HEK293 (cell line): ENCODE measurements at regions not wholly inside any gene's neighbourhood (a gene's known extent, or its start where the extent isn't known, plus 50 kb on each side); places are given as distances from the start of the nearest gene placed in this dataset.

Experiments
- CTCF ChIA-PET: fragments of 350-600 bp; formaldehyde crosslinking; extraction: SDS; loops from one replicate; lab custom pipeline; 2021; ENCODE audit warnings: antibody characterized with exemption; lab: Yijun Ruan, JAX
- POLR2A ChIA-PET: fragments of 300-600 bp; formaldehyde crosslinking; extraction: SDS; loops from one replicate; lab custom pipeline; 2020; ENCODE audit warnings: antibody characterized with exemption, inconsistent platforms; lab: Yijun Ruan, JAX
- H3K27ac ChIP-seq: fragments of 200-500 bp; sonication (Bioruptor generic); 2 replicates; pipeline ENCODE4 v1.5.1; 2014; ENCODE audit warnings: low read depth, low read length, control low read depth, inconsistent platforms; ENCODE audit errors: extremely low read depth
- H3K36me3 ChIP-seq, 2 experiments: fragments of 200-500 bp in 1 of 2; sonication (Bioruptor generic) in 1 of 2; 1 replicate in 1 of 2; 2 replicates in 1 of 2; pipeline ENCODE4 v1.5.1; 2014 to 2017; ENCODE audit warnings: inconsistent platforms in 2 of 2, low read length in 2 of 2; ENCODE audit not compliant: control insufficient read depth in 2 of 2, insufficient read depth in 1 of 2
- H3K4me1 ChIP-seq: fragments of 200-500 bp; sonication (Bioruptor generic); 2 replicates; pipeline ENCODE4 v1.5.1; 2014; ENCODE audit warnings: mild to moderate bottlenecking, low read length, inconsistent platforms; ENCODE audit not compliant: control insufficient read depth, insufficient read depth
- H3K4me3 ChIP-seq: 2 replicates; pipeline ENCODE4 v1.5.1; 2011; ENCODE audit warnings: low read depth, mild to moderate bottlenecking, control low read depth, low read length, moderate library complexity
- H3K9me3 ChIP-seq: fragments of 200-500 bp; sonication (Bioruptor generic); 2 replicates; pipeline ENCODE4 v1.5.1; 2014; ENCODE audit warnings: low read depth, low read length, inconsistent platforms; ENCODE audit not compliant: control insufficient read depth, insufficient read depth
- GLI2 ChIP-seq: fragments of 450-650 bp; formaldehyde crosslinking; IDR thresholded peaks from 2 replicates; pipeline ENCODE4; 2017; ENCODE audit warnings: missing biosample characterization, missing genetic modification characterization, low read depth, borderline replicate concordance
- KLF16 ChIP-seq: fragments of 450-650 bp; formaldehyde crosslinking; IDR thresholded peaks from 2 replicates; pipeline ENCODE4 v1.5.1; 2017; ENCODE audit warnings: missing biosample characterization, missing genetic modification characterization
- KLF8 ChIP-seq: fragments of 450-650 bp; formaldehyde crosslinking; IDR thresholded peaks from 2 replicates; pipeline ENCODE4 v1.5.1; 2016; ENCODE audit warnings: missing biosample characterization, missing genetic modification characterization
- MYNN ChIP-seq: fragments of 450-650 bp; formaldehyde crosslinking; IDR thresholded peaks from 2 replicates; pipeline ENCODE4 v1.5.1; 2016; ENCODE audit warnings: missing biosample characterization, missing genetic modification characterization, borderline replicate concordance
- MZF1 ChIP-seq: fragments of 450-650 bp; formaldehyde crosslinking; IDR thresholded peaks from 2 replicates; pipeline ENCODE4 v1.5.1; 2017; ENCODE audit warnings: missing biosample characterization, missing genetic modification characterization, borderline replicate concordance
- REST ChIP-seq: fragments of 450-650 bp; formaldehyde crosslinking; IDR thresholded peaks from 2 replicates; pipeline ENCODE4 v1.5.1; 2016; ENCODE audit warnings: missing biosample characterization, missing genetic modification characterization
- SCRT1 ChIP-seq: fragments of 450-650 bp; formaldehyde crosslinking; IDR thresholded peaks from 2 replicates; pipeline ENCODE4 v1.5.1; 2016; ENCODE audit warnings: missing biosample characterization, missing genetic modification characterization, borderline replicate concordance
- ZBTB21 ChIP-seq: fragments of 450-650 bp; formaldehyde crosslinking; IDR thresholded peaks from 2 replicates; pipeline ENCODE4 v1.5.1; 2017; ENCODE audit warnings: missing biosample characterization, missing genetic modification characterization
- ZFP37 ChIP-seq: fragments of 450-650 bp; formaldehyde crosslinking; IDR thresholded peaks from 2 replicates; pipeline ENCODE4 v1.5.1; 2016; ENCODE audit warnings: missing biosample characterization, missing genetic modification characterization
- ZNF10 ChIP-seq: fragments of 450-650 bp; formaldehyde crosslinking; IDR thresholded peaks from 2 replicates; pipeline ENCODE4 v1.5.1; 2017; ENCODE audit warnings: missing biosample characterization, missing genetic modification characterization
- ZNF18 ChIP-seq: fragments of 450-650 bp; formaldehyde crosslinking; IDR thresholded peaks from 2 replicates; pipeline ENCODE4 v1.5.1; 2016; ENCODE audit warnings: missing biosample characterization, missing genetic modification characterization
- ZNF202 ChIP-seq: fragments of 450-650 bp; formaldehyde crosslinking; IDR thresholded peaks from 2 replicates; pipeline ENCODE4 v1.5.1; 2016; ENCODE audit warnings: missing biosample characterization, missing genetic modification characterization, borderline replicate concordance
- ZNF280C ChIP-seq: fragments of 450-650 bp; formaldehyde crosslinking; IDR thresholded peaks from 2 replicates; pipeline ENCODE4 v1.5.1; 2016; ENCODE audit warnings: missing biosample characterization, missing genetic modification characterization
- ZNF292 ChIP-seq: fragments of 450-650 bp; formaldehyde crosslinking; IDR thresholded peaks from 2 replicates; pipeline ENCODE4 v1.5.1; 2016; ENCODE audit warnings: low read depth, missing biosample characterization, missing genetic modification characterization, borderline replicate concordance
- ZNF366 ChIP-seq: fragments of 450-650 bp; formaldehyde crosslinking; conservative IDR thresholded peaks from 2 replicates; pipeline ENCODE4 v1.5.1; 2016; ENCODE audit warnings: missing biosample characterization, missing genetic modification characterization
- ZNF37A ChIP-seq: fragments of 450-650 bp; IDR thresholded peaks from 2 replicates; pipeline ENCODE4 v1.5.1; 2018; ENCODE audit warnings: missing biosample characterization, missing genetic modification characterization
- ZNF473 ChIP-seq: fragments of 450-650 bp; formaldehyde crosslinking; IDR thresholded peaks from 2 replicates; pipeline ENCODE4 v1.5.1; 2017; ENCODE audit warnings: missing biosample characterization, missing genetic modification characterization
- ZNF521 ChIP-seq: fragments of 450-650 bp; formaldehyde crosslinking; IDR thresholded peaks from 2 replicates; pipeline ENCODE4 v1.5.1; 2017; ENCODE audit warnings: missing biosample characterization, mild to moderate bottlenecking, missing genetic modification characterization
- ZNF544 ChIP-seq: fragments of 450-650 bp; formaldehyde crosslinking; IDR thresholded peaks from 2 replicates; pipeline ENCODE4 v1.5.0; 2017; ENCODE audit warnings: missing biosample characterization, missing genetic modification characterization
- ZNF548 ChIP-seq: fragments of 450-650 bp; formaldehyde crosslinking; IDR thresholded peaks from 2 replicates; pipeline ENCODE4 v1.5.1; 2016; ENCODE audit warnings: missing biosample characterization, missing genetic modification characterization
- ZNF555 ChIP-seq: fragments of 450-650 bp; formaldehyde crosslinking; conservative IDR thresholded peaks from 2 replicates; pipeline ENCODE4 v1.5.1; 2017; ENCODE audit warnings: missing biosample characterization, mild to moderate bottlenecking, missing genetic modification characterization, inconsistent platforms
- ZNF571 ChIP-seq: fragments of 450-650 bp; formaldehyde crosslinking; IDR thresholded peaks from 2 replicates; pipeline ENCODE4 v1.5.0; 2017; ENCODE audit warnings: missing biosample characterization, missing genetic modification characterization
- ZNF645 ChIP-seq: fragments of 450-650 bp; formaldehyde crosslinking; IDR thresholded peaks from 2 replicates; pipeline ENCODE4; 2016; ENCODE audit warnings: missing biosample characterization, missing genetic modification characterization
- ZNF704 ChIP-seq: fragments of 450-650 bp; formaldehyde crosslinking; IDR thresholded peaks from 2 replicates; pipeline ENCODE4 v1.5.1; 2016; ENCODE audit warnings: missing biosample characterization, missing genetic modification characterization
- ZSCAN16 ChIP-seq: fragments of 450-650 bp; formaldehyde crosslinking; IDR thresholded peaks from 2 replicates; pipeline ENCODE4 v1.5.1; 2016; ENCODE audit warnings: missing biosample characterization, missing genetic modification characterization

- no peak for TF ChIP-seq GLI2
- no peak for TF ChIP-seq ZNF202 (tag by site-specific recombination)
- TF ChIP-seq ZSCAN16 (tag by site-specific recombination), result no peak
- no peak for TF ChIP-seq KLF16
- no peak for TF ChIP-seq ZNF18 (tag by site-specific recombination)
- TF ChIP-seq ZNF548, result no peak
- TF ChIP-seq SCRT1 (tag by site-specific recombination), result no peak
Observed at GRCh38 chr2:40953341-40953740, 501.5 kb upstream of the SLC8A1 start (continued).

- ChIA-PET CTCF (no interaction called here), POLR2A (no interaction called here)
- H3K9me3 ChIP-seq, result no peaks in the 10 kb centered on the region
- H3K4me3 ChIP-seq, result no peak overlapping the region
- no peaks in the 10 kb centered on the region for H3K4me1 ChIP-seq
- H3K27ac ChIP-seq, result no peak overlapping the region
- H3K36me3 ChIP-seq, result no peaks in the 10 kb centered on the region
- TF ChIP-seq MZF1 (tag by site-specific recombination), result no peak
- TF ChIP-seq ZNF10 (tag by site-specific recombination), result no peak
- TF ChIP-seq ZNF555 (tag by site-specific recombination), result no peak
- no peak for TF ChIP-seq KLF8
- no peak for TF ChIP-seq ZNF571 (tag by site-specific recombination)
- TF ChIP-seq ZNF704 (tag by site-specific recombination), result no peak
- no peak for TF ChIP-seq ZNF473 (tag by site-specific recombination)
- no peak for TF ChIP-seq ZNF645 (tag by site-specific recombination)
- TF ChIP-seq MYNN, result no peak
- no peak for TF ChIP-seq ZBTB21 (tag by site-specific recombination)
- TF ChIP-seq REST (tag by site-specific recombination), result no peak
- no peak for TF ChIP-seq ZNF37A (tag by site-specific recombination)
- TF ChIP-seq ZNF292, result no peak
- TF ChIP-seq ZNF544 (tag by site-specific recombination), result no peak
- no peak for TF ChIP-seq ZFP37 (tag by site-specific recombination)
- no peak for TF ChIP-seq ZNF366 (tag by site-specific recombination)
- TF ChIP-seq ZNF521 (tag by site-specific recombination), result no peak
- TF ChIP-seq ZNF280C (tag by site-specific recombination), result no peak
Observed at GRCh38 chr2:40955042-40955441, 503.2 kb upstream of the SLC8A1 start.
